Activated CD4-positive, alpha-beta T cell treated with anti-CD3 and anti-CD28 coated beads, Interleukin-2, amount 10 ng/mL, durations not matched to agents 24 days and 14 days (primary cell): ENCODE measurements at regions not wholly inside any gene's neighbourhood (a gene's known extent, or its start where the extent isn't known, plus 50 kb on each side); places are given as distances from the start of the nearest gene placed in this dataset.
"Not testable (repeated sequence)": the region's sequence is repeated elsewhere in the genome, so short reads cannot be mapped to it uniquely, and the experiment has no call there.

ENCODE experiments used
- DNase-seq: peaks from one replicate; pipeline ENCODE4 v3.0.0; 2022
- H3K27ac Mint-ChIP-seq: one replicate; pipeline ENCODE4 v1.8.0; 2022; ENCODE audit warnings: mild to moderate bottlenecking, mixed read lengths
- H3K27me3 Mint-ChIP-seq: one replicate; pipeline ENCODE4 v1.8.0; 2022; ENCODE audit warnings: mixed read lengths
- H3K36me3 Mint-ChIP-seq: one replicate; pipeline ENCODE4 v1.8.0; 2022; ENCODE audit warnings: low read depth, mild to moderate bottlenecking, mixed read lengths
- H3K4me1 Mint-ChIP-seq: one replicate; pipeline ENCODE4 v1.8.0; 2021; ENCODE audit warnings: mixed read lengths
- H3K4me3 Mint-ChIP-seq: one replicate; pipeline ENCODE4 v1.8.0; 2022; ENCODE audit warnings: mild to moderate bottlenecking, moderate library complexity, mixed read lengths
- H3K9me3 Mint-ChIP-seq: one replicate; pipeline ENCODE4 v1.8.0; 2021; ENCODE audit warnings: mixed read lengths
- intact Hi-C: fragments of 100-400 bp; cut with micrococcal nuclease; formaldehyde crosslinking; loops from one replicate; pipeline ENCODE4 v1.15.1; 2023

DNA sequence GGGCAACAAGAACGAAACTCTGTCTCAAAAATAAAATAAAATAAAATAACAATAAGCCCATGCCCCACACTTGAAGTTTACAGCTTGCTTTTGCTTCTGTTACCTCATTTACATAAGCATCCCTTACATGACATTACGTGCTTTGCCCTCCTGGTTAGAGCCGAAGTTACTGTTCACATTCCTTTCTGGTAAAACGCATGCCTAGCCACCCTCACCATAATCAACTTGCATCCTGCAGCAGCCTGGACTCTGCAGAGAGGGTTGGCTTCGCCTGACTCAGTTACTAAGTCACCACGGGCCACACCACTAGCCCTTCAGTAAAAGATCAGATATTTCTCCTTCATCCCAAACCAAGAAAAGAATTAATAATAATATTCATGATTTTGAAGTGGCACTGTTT, 736.0 kb upstream of the AUTS2 start:
- Mint-ChIP-seq H3K36me3 (no peaks in the 10 kb centered on the region), H3K27ac (no peak overlapping the region), H3K9me3 (peaks cover 5% of the 10 kb centered on the region), H3K4me3 (no peak overlapping the region), H3K27me3 (no peaks in the 10 kb centered on the region), H3K4me1 (no peaks in the 10 kb centered on the region)
- DNase-seq, result no peak
- intact Hi-C loops, result no loop called here

- no peaks in the 10 kb centered on the region for H3K27me3 Mint-ChIP-seq
- peaks cover 5% of the 10 kb centered on the region for H3K9me3 Mint-ChIP-seq
- H3K4me3 Mint-ChIP-seq, result no peak overlapping the region
- H3K27ac Mint-ChIP-seq, result no peak overlapping the region
- no peak for DNase-seq
- H3K36me3 Mint-ChIP-seq, result no peaks in the 10 kb centered on the region
- intact Hi-C loops, result no loop called here
- H3K4me1 Mint-ChIP-seq, result no peaks in the 10 kb centered on the region
Measured at GRCh38 chr7:68862736-68863135, 735.5 kb upstream of the AUTS2 start.

GRCh38 chr7:68865351-68866199, 732.7 kb upstream of the AUTS2 start:
- intact Hi-C loops, result no loop called here
- no peaks in the 10 kb centered on the region for H3K4me1 Mint-ChIP-seq
- H3K36me3 Mint-ChIP-seq, result no peaks in the 10 kb centered on the region
- H3K27me3 Mint-ChIP-seq, result no peaks in the 10 kb centered on the region
- peaks cover 15% of the 10 kb centered on the region for H3K9me3 Mint-ChIP-seq
- DNase-seq, result no peak
- no peak overlapping the region for H3K4me3 Mint-ChIP-seq
- H3K27ac Mint-ChIP-seq, result no peak overlapping the region

DNA sequence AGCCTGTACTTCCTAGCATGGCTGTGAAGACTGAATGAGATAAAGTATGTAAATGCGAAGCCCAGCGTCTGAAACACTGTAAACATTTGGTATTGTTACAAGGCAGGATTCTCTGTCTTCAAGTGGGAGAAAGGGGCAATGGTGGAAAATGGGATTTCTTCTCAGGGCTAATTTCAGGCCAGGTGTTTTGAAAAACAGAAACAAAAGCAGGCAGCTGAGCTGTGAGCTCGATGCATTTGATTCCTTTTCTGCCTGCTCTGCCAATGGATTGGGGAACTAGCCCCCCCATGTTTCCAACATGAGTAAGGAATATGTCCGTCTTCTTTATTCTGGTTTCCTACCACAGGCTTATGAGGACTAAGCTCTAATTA, 732.1 kb upstream of the AUTS2 start:
- Mint-ChIP-seq H3K27ac (no peak overlapping the region), H3K36me3 (no peaks in the 10 kb centered on the region), H3K9me3 (peaks cover 15% of the 10 kb centered on the region), H3K4me3 (no peak overlapping the region), H3K4me1 (no peaks in the 10 kb centered on the region), H3K27me3 (no peaks in the 10 kb centered on the region)
- intact Hi-C loops, result no loop called here
- no peak for DNase-seq

DNA sequence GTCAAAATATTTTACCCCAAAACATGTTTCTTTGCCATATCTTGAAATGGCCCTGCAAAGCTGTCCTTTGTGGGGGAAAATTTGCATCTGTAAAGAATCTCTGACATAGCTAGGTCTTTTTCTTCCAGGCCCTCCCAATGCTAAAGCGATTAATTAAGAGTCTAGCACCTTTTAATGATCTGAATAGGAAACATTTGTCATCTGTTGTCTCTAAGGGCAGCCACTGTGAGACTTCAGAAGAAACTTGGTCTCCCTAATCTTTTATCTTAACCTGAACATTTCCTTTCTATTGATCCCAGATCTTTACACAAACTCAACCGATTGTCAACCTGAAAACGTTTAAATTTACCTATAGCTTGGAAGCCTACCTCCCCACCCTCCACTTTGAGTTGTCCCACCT, 731.6 kb upstream of the AUTS2 start:
- H3K36me3 Mint-ChIP-seq, H3K27me3 Mint-ChIP-seq, H3K4me3 Mint-ChIP-seq, DNase-seq, H3K4me1 Mint-ChIP-seq, intact Hi-C loops, H3K27ac Mint-ChIP-seq: not testable (repeated sequence)
- H3K9me3 Mint-ChIP-seq, result peaks cover 18% of the 10 kb centered on the region

DNA sequence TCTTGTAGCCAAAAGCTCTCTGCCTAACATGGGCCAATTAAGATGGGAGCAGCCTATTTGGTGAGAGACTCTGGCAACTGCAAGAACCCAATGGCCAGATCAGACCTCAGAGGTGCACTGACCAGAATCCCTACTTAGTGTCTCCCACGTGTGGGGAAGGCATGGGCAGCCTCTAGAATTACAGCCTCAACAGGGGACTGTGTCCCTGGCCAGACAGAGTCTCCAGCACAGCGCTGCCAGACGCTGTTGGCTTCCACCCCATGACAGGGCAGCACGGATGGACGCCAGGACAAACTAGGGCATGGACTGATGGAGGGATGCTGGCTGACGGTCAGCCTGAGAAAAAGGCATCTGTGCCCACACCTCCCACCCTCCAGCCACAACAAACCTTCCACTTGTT, 729.3 kb upstream of the AUTS2 start:
- no peaks in the 10 kb centered on the region for H3K36me3 Mint-ChIP-seq
- H3K4me3 Mint-ChIP-seq, result no peak overlapping the region
- H3K9me3 Mint-ChIP-seq, result peaks cover 29% of the 10 kb centered on the region
- intact Hi-C loops, result no loop called here
- no peak overlapping the region for H3K27ac Mint-ChIP-seq
- no peak for DNase-seq
- H3K4me1 Mint-ChIP-seq, result no peaks in the 10 kb centered on the region
- H3K27me3 Mint-ChIP-seq, result no peaks in the 10 kb centered on the region

DNA sequence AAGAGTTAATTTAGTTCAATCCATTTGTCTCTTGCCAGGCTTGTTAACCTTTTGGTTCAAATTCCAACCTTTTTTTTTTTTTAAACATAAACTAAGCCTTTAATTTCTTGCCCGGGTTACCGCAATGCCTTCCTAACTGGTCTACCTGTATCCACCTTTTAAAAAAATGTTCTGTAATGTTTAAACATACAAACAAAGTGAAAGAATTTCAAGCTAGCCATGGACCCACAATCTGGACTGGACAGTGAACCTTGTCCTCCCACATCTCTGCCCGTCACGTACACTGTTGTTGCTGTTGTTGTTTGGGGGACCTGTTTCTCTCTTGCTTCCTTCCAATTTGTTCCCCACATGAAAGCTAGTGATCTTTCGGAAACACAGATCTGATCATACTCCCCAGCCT, 724.7 kb upstream of the AUTS2 start:
- intact Hi-C loops, result no loop called here
- no peaks in the 10 kb centered on the region for H3K27me3 Mint-ChIP-seq
- H3K4me1 Mint-ChIP-seq, result no peaks in the 10 kb centered on the region
- DNase-seq, result no peak
- no peak overlapping the region for H3K4me3 Mint-ChIP-seq
- H3K36me3 Mint-ChIP-seq, result no peaks in the 10 kb centered on the region
- H3K27ac Mint-ChIP-seq, result no peak overlapping the region
- H3K9me3 Mint-ChIP-seq, result peaks cover 34% of the 10 kb centered on the region

- intact Hi-C loops, result no loop called here
- Mint-ChIP-seq H3K36me3 (no peaks in the 10 kb centered on the region), H3K27ac (no peak overlapping the region), H3K4me3 (no peak overlapping the region), H3K9me3 (peaks cover 23% of the 10 kb centered on the region), H3K4me1 (no peaks in the 10 kb centered on the region), H3K27me3 (no peaks in the 10 kb centered on the region)
- DNase-seq, result no peak
Measured at GRCh38 chr7:68875857-68876256, 722.4 kb upstream of the AUTS2 start.

DNA sequence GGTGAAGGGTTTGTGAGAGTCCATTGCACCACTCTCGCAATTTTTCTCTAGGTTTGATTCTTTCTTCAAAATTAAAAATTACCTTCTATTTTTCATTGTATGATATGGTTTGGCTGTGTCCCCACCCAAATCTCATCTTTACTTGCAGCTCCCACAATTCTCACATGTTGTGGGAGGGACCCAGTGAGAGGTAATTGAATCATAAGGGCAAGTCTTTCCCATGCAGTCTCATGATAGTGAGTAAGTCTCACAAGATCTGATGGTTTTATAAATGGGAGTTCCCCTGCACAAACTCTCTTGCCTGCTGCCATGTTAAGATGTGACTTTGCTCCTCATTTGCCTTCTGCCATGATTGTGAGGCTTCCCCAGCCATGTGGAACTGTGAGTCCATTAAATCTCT, 711.2 kb upstream of the AUTS2 start:
- H3K9me3 Mint-ChIP-seq, H3K4me1 Mint-ChIP-seq, H3K27ac Mint-ChIP-seq, H3K4me3 Mint-ChIP-seq, H3K27me3 Mint-ChIP-seq, H3K36me3 Mint-ChIP-seq, intact Hi-C loops, DNase-seq: not testable (repeated sequence)

GRCh38 chr7:68888971-68889385, 709.3 kb upstream of the AUTS2 start:
- Mint-ChIP-seq H3K4me1 (no peaks in the 10 kb centered on the region), H3K27me3 (no peaks in the 10 kb centered on the region), H3K4me3 (no peak overlapping the region), H3K9me3 (peaks cover 6% of the 10 kb centered on the region), H3K27ac (no peak overlapping the region), H3K36me3 (no peaks in the 10 kb centered on the region)
- DNase-seq, result no peak
- intact Hi-C loops, result no loop called here

DNA sequence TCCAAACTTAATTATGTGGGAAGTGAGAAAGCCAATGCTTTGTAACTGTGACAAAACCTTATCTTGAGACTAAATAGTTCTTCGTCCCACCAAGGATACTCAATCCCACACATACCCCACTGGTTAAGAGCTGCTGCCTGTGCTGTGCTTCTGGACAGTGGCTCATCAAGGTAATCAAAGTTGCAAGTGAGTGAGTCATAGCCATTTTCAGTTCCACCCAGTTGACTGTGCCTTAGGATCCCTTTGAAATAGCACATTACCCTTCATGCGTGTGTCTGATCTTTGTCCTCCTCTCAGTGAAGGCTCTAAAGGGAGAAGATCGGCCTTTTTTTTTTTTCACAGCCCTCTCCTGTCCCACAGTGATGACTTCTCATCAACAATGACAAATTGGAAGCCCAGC, 706.0 kb upstream of the AUTS2 start:
- H3K4me1 Mint-ChIP-seq, result no peaks in the 10 kb centered on the region
- intact Hi-C loops, result no loop called here
- no peak overlapping the region for H3K4me3 Mint-ChIP-seq
- peaks cover 10% of the 10 kb centered on the region for H3K9me3 Mint-ChIP-seq
- no peaks in the 10 kb centered on the region for H3K27me3 Mint-ChIP-seq
- no peaks in the 10 kb centered on the region for H3K36me3 Mint-ChIP-seq
- H3K27ac Mint-ChIP-seq, result no peak overlapping the region
- no peak for DNase-seq

- intact Hi-C loops, result no loop called here
- Mint-ChIP-seq H3K4me1 (no peaks in the 10 kb centered on the region), H3K27me3 (no peaks in the 10 kb centered on the region), H3K27ac (no peak overlapping the region), H3K9me3 (peaks cover 10% of the 10 kb centered on the region), H3K36me3 (no peaks in the 10 kb centered on the region), H3K4me3 (no peak overlapping the region)
- no peak for DNase-seq
Measured at GRCh38 chr7:68893411-68893810, 704.9 kb upstream of the AUTS2 start.

DNA sequence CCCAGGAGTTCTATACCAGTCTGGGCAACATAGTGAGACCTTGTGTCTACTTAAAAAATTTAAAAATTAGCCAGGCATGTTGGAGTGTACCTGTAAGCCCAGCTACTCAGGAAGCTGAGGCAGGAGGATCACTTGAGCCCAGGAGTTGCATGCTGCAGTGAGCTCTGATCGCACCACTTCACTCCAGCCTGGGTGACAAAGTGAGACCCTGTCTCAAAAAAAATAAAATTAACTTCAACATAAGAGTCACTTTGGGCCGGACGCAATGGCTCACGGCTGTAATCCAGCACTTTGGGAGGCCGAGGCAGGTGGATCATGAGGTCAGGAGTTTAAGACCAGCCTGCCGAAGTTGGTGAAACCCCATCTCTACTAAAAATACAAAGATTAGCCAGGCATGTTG, 699.1 kb upstream of the AUTS2 start:
- H3K27me3 Mint-ChIP-seq, intact Hi-C loops, H3K36me3 Mint-ChIP-seq, H3K27ac Mint-ChIP-seq, H3K4me1 Mint-ChIP-seq, DNase-seq, H3K4me3 Mint-ChIP-seq: not testable (repeated sequence)
- H3K9me3 Mint-ChIP-seq, result peaks cover 15% of the 10 kb centered on the region

GRCh38 chr7:68900096-68900495, 698.2 kb upstream of the AUTS2 start:
- Mint-ChIP-seq H3K27me3 (no peaks in the 10 kb centered on the region), H3K4me1 (no peaks in the 10 kb centered on the region), H3K27ac (no peak overlapping the region), H3K36me3 (no peaks in the 10 kb centered on the region), H3K4me3 (no peak overlapping the region), H3K9me3 (peaks cover 11% of the 10 kb centered on the region)
- no peak for DNase-seq
- intact Hi-C loops, result no loop called here

DNA sequence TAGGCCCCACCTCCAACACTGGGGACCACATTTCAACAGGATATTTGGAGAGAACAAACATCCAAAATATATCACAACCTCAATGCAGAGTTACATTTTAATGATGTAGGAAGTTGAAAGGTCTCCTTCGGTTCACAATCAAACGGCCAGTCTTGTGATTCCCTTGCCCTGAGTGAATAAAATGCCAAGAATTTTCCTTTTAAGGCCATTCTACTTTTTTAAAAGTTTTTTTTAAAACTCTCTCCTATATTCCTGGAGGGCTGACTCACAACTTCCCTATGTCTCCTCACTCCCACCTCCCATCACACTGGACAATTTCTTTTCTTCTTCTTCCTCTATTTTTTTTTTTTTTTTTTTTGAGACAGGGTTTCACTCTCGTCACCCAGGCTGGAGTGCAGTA, 693.6 kb upstream of the AUTS2 start:
- intact Hi-C loops, result no loop called here
- no peak overlapping the region for H3K4me3 Mint-ChIP-seq
- H3K27me3 Mint-ChIP-seq, result no peaks in the 10 kb centered on the region
- H3K36me3 Mint-ChIP-seq, result no peaks in the 10 kb centered on the region
- H3K9me3 Mint-ChIP-seq, result peaks cover 16% of the 10 kb centered on the region
- no peak for DNase-seq
- no peak overlapping the region for H3K27ac Mint-ChIP-seq
- H3K4me1 Mint-ChIP-seq, result no peaks in the 10 kb centered on the region
